Middle frontal gyrus (tissue), 1 donor: ENCODE measurements at regions not wholly inside any gene's neighbourhood (a gene's known extent, or its start where the extent isn't known, plus 50 kb on each side); places are given as distances from the start of the nearest gene placed in this dataset.
"Not testable (repeated sequence)": the region's sequence is repeated elsewhere in the genome, so short reads cannot be mapped to it uniquely, and the experiment has no call there.

Source experiments
- DNase-seq: peaks from one replicate; pipeline ENCODE4 v3.0.0-alpha.2; 2015; ENCODE audit warnings: low spot score; ENCODE audit errors: extremely low spot score

- no peak for DNase-seq
These were observed 101.3 kb downstream of the CDC42EP3 start for GRCh38 chr2:37569986-37570679.

DNA sequence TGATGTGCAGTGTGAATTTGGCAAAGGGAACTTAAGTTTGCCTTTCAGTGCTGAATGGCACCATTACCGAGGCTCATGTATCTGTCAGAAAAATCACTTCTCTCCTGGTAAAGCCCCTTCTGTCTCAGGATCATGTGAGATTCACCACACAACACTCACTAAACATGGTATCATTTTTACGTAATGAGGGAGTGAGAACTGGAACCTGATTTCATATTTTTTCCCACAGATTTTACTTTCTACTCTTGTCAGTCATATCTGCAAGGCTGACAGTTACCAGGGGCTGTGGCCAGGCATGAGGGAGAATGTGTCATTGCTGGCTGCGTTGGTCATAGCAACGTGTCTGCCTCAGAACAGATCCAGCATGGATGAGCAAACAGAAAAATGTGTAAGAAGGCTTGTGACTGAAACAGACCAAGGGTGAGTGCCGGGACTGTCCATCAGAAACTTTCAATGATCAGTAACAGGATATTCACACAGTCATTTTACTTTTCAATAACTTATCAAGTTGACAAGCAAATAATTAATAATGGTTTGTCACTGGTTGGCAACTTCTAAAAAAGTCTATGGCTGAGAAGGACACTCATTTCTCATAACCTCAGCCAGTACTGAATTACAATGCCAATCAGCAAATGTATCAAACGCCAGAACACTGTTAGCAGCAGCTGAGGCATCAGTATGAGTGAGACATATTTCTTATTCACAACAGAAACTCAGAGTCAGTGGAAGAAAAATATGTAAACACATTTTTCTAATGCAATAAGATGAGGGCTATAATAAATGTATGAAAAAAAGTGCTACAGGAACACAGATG is 100.5 kb downstream of the CDC42EP3 start:
- DNase-seq = no peak

- DNase-seq = no peak
These were observed 99.8 kb downstream of the CDC42EP3 start for GRCh38 chr2:37571587-37572136.

- no peak for DNase-seq
These were observed 97.7 kb downstream of the CDC42EP3 start for GRCh38 chr2:37573451-37574388.

- no peak for DNase-seq
These were observed 95.7 kb downstream of the CDC42EP3 start for GRCh38 chr2:37575780-37576179.

DNA sequence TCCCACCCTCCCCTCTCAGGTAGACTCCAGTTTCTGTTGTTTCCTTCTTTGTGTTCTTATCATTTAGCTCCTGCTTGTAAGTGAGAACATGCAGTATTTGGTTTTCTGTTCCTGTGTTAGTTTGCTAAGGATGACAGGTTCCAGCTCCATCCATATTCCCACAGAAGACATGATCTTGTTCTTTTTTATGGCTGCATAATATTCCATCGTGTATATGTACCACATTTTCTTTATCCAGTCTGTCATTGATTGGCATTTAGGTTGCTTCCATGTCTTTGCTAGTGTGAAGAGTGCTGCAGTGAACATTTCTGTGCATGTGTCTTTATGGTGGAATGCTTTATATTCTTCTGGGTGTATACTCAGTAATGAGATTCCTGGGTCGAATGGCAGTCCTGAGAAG is 95.2 kb downstream of the CDC42EP3 start:
- DNase-seq = not testable (repeated sequence)

DNA sequence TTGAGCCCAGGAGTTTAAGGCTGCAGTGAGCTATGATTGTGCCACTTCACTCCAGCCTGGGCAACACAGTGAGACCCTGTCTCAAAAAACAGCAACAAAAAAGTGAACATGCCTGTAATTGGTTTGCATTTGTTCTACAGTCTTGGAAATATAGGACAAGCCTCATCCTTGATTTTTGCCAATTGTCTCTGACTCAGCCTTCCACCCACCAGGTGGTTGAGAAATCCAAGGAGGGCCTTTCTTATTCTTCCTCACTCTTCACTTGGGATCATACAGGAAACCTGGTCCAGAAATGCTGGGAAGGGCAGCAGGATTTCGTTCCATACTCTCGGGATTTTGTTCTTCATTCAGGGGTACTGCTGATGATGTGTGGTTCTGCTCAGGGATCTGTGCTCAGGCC is 94.6 kb downstream of the CDC42EP3 start:
- peak; percentile 17 for DNase-seq

DNA sequence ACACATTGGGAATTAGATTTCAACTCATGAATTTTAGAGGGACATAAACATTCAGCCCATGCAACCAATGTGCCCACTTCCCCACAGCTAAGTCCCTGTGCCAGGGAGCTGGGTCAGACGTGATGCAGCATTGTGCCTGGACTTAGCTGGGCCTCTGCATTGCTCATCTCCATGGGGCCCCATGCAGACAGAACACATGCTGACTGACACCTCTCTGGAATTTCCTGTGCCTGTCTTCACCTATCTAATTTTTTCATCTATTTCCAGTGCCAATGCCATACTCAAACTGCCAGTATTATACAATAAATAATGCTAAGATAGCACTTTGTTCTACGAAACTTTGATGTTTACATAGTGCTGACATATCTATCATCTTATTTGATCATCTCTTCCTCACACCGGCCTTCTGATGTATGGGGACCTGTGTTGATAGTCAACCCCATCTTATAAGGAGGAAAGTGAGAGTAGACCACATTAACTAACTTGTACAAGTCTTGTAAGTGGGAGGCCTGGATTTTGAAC is 92.2 kb downstream of the CDC42EP3 start:
- no peak for DNase-seq

GRCh38 chr2:37579949-37580348 is 91.5 kb downstream of the CDC42EP3 start:
- DNase-seq = not testable (repeated sequence)

DNA sequence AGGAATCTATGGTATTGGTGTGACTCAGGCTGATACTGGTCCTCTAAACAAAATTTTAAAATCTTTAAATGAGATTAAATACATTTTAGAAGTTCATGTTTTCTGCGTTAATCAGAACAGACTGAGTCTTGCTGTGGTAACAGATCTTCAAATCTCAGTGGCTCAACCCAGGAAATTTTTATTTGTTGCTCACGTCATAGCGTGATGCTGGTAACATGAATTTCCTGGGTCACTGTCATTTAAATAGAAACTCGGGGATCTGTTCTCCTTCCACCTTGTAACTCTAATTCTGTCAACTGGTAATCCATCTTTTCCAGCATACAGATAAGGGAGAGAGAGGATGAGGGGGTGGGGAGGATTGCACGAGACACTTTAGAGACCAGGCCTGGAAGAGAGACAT is 90.0 kb downstream of the CDC42EP3 start:
- DNase-seq = no peak

GRCh38 chr2:37582481-37583220 is 88.8 kb downstream of the CDC42EP3 start:
- no peak for DNase-seq

- no peak for DNase-seq
These were observed 88.0 kb downstream of the CDC42EP3 start for GRCh38 chr2:37583402-37583801.

GRCh38 chr2:37583867-37584266 is 87.6 kb downstream of the CDC42EP3 start:
- DNase-seq = no peak

DNA sequence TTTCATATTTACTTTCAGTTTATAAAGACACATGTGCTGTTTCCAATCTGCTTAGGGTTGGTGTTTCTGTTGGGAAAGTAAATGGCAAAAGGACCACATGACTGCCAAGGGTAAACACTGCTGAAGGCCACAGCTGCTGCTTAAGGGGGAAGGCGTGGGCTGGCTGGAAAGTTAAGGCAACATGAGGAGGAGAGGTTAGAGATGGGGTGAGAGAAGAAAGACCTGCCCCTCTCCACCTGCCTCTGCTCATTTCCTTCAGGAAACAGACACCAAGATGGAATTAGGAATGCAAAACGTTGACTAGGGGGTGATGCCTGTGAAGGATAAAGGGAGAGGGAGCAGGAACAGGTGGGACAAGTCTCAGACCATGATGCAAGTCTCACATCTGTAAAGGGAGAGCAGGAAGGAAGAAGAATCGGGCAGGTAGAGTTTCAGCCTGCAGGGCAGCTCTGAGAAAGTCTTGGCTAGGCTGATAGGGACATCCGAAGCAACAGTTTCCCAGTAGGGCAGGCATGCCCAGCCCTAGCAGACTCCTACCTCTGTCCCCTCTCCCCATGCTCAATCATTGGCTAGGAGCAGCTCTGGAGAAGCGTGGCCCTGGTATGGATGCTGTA is 86.0 kb downstream of the CDC42EP3 start:
- DNase-seq = no peak

GRCh38 chr2:37585982-37586621 is 85.3 kb downstream of the CDC42EP3 start:
- DNase-seq = no peak

- no peak for DNase-seq
These were observed 84.7 kb downstream of the CDC42EP3 start for GRCh38 chr2:37586663-37587317.

GRCh38 chr2:37587817-37588216 is 83.6 kb downstream of the CDC42EP3 start:
- no peak for DNase-seq

DNA sequence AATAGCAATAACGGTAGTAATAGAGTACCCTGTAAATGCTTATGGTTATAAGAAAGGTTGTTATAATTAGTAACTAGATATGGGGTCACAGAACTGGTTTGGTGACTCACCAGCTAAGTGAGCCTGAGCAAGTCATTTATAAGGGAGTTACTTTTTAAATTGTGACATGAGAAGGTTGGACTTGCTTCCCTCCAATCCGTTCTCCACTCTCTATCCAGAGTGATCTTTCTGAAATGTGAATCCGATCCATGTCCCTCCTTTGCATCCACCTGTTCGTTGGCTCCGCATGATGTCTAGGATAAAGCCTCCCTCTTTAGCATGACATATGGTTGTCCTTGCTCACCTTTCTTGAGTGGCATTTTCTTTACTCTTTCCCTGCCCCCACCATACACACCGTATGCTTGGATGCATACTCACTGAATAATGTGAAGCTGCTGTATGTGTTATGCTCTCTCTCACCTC is 83.1 kb downstream of the CDC42EP3 start:
- no peak for DNase-seq

- DNase-seq = no peak
These were observed 82.1 kb downstream of the CDC42EP3 start for GRCh38 chr2:37589298-37589697.
